GM12874 (cell line): ENCODE measurements at regions not wholly inside any gene's neighbourhood (a gene's known extent, or its start where the extent isn't known, plus 50 kb on each side); places are given as distances from the start of the nearest gene placed in this dataset.

Experiments
- TF ChIP-seq, protein P1 (sequence below): IDR thresholded peaks from 2 replicates; pipeline ENCODE4 v1.5.1; 2011; ENCODE audit warnings: low read depth, mild to moderate bottlenecking, control low read depth, low read length, moderate library complexity; ENCODE audit not compliant: insufficient read depth

DNA sequence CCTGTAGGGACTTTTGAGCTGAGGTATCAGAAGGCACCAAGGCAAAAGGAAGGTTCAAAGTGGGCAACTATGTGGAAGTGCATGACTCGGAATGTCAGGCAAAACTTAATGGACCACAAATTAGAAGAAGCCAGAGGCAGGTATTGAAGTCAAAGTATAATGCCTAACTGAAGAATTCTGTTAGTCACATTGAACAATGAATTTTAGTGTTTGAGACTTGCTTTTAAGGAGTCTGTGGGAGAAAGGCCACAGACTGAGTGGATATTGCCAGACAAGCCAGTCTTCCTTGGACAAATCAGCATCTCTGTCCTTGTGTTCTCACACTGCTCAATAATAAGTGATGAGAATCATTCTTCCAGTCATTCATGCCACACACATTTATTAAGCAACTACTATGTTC, 498.9 kb downstream of the STK39 start:
- TF ChIP-seq, protein P1, sequence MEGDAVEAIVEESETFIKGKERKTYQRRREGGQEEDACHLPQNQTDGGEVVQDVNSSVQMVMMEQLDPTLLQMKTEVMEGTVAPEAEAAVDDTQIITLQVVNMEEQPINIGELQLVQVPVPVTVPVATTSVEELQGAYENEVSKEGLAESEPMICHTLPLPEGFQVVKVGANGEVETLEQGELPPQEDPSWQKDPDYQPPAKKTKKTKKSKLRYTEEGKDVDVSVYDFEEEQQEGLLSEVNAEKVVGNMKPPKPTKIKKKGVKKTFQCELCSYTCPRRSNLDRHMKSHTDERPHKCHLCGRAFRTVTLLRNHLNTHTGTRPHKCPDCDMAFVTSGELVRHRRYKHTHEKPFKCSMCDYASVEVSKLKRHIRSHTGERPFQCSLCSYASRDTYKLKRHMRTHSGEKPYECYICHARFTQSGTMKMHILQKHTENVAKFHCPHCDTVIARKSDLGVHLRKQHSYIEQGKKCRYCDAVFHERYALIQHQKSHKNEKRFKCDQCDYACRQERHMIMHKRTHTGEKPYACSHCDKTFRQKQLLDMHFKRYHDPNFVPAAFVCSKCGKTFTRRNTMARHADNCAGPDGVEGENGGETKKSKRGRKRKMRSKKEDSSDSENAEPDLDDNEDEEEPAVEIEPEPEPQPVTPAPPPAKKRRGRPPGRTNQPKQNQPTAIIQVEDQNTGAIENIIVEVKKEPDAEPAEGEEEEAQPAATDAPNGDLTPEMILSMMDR = no peak

GRCh38 chr2:167745667-167746066, 501.7 kb downstream of the STK39 start:
- TF ChIP-seq, protein P1 = no peak

DNA sequence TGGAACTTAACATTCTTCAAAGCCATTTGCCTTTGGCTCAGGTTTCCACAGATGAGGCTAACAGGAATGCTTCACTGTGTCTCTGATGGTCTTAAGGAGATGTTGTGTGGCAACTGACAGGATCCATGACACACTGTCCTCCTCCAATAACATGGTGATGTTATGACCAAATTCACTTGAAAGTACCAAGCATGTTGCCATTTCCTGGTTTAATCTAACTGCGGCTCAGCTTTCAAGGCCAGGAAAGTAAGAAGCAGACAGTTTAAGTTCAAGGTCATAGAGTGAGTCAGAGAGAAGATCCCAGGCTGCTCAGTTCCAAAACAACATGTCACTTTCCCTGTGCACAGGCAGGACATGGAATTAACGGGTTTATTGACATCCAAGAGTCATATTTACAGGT, 513.6 kb downstream of the STK39 start:
- TF ChIP-seq, protein P1 = no peak

DNA sequence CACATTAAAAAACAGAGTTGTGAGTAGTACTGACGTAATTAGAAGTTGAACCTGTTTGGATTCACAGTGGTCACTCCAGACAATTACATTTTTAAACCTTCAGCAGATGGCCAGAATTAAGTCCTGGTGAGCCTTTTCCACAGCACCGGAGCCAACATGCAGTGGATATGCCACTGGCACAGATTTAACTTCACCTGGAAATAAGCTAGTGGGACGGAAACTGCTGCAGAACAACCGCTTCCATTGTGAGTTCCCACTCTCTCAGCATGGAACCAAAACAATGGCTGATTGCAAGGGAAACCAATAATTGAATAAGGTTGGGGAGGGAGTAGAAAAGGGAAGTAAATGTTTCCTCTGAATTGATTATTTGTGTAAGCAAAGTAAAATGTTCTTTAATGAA, 515.1 kb downstream of the STK39 start:
- TF ChIP-seq, protein P1 = no peak

DNA sequence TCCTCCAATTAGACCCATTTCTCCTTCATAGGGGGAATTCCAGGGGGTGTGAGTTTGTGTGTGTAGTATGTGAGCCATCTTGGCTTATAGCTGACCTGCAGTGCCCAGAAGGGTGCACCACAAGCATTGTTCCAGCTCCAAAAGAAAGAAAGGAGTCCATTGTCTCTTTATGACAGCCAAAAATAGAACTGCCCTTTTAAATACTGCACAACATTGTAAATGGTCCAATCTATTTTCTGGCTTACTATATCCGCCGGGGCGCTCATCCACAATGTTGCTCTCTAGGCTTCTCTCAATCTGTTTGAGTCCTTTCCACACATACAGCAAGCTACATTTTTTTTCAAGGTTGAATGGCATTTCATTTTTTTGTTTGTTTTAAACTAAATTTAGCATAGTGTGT, 517.5 kb downstream of the STK39 start:
- TF ChIP-seq, protein P1 = no peak

DNA sequence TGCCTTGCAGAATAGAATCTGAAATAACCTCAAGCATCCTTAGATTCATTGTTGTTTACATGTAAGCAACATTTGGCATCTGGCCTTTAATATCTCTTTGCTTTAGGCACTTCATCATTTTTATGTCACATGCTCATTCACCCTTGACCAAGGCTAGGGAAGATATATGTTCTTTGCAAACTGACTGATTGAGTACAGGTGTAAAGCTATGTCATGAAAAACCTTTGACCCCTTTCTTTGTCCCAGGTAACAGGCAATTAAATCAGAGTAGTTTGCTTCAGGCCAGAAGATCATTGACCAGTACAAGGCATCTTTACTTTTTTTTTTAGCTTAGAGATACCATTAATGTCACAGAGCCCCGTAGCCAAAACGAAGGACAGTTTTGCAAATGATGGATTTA, 520.6 kb downstream of the STK39 start:
- TF ChIP-seq, protein P1 = no peak

DNA sequence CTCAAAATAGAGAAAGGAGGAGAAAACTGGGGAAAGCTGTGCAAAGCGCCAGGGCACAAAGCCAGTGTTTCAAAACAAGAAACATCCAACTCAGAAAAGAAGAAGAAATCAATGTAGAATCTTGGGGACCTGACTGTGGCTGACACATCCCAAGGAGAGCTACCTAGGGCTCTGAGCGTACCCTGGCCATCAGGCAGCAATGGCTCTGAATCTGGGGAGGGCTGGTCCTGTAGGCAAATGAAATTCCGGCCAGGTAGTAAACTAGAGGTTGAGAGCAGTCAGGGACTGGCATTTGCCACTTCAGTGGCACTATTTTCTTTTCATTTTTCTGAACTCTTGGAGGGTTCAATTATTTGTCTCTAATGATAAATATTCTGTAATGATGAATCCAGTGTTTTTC, 525.8 kb downstream of the STK39 start:
- TF ChIP-seq, protein P1 = no peak

- TF ChIP-seq, protein P1 = no peak
Measured at GRCh38 chr2:167719410-167719809, 528.0 kb downstream of the STK39 start.
